Epithelial cell of proximal tubule (primary cell): ENCODE measurements at regions not wholly inside any gene's neighbourhood (a gene's known extent, or its start where the extent isn't known, plus 50 kb on each side); places are given as distances from the start of the nearest gene placed in this dataset.

Experiments
- DNase-seq: peaks from one replicate; pipeline ENCODE4 v3.0.0-alpha.2; 2011; ENCODE audit warnings: low read depth
- H3K4me3 ChIP-seq: 2 replicates; pipeline ENCODE4 v1.5.1; 2011; ENCODE audit warnings: low read depth, mild to moderate bottlenecking, low read length
- TF ChIP-seq, protein P1 (sequence below): conservative IDR thresholded peaks from 2 replicates; pipeline ENCODE4 v1.5.1; 2012; ENCODE audit warnings: low read depth, mild to moderate bottlenecking, low read length

DNA sequence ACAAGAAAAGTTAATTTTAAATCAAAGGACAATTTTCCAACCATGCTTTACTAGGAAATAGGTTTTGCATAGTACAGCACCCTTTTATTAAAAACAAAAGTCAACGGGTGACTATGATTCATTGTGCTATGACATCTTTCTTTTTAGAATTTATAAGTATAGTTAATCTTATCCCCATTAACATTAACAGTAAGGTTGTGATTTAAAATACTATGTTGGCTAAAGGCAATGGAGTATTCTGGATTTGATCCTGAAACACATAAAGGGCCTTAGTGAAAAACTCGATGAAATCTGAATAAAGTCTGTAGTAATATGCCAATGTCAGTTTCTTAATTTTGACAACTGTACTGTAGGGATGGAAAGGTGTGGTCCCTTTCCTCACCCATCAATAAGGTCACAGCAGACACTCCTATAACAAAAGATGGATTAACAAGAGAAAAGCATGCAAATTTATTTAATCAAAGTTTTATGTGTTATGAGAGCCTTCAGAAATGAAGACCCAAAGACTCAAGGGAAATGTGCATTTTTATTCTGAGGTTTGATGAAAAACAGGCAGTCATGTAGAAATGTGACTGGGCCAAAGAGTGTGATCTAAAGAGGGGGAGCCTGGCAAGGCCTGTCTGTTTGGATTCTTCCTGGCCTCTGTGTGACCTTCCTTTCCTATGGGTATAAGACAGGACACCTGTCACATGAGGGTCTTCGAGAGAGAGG lies 731.4 kb downstream of the TSN start:
- TF ChIP-seq, protein P1, sequence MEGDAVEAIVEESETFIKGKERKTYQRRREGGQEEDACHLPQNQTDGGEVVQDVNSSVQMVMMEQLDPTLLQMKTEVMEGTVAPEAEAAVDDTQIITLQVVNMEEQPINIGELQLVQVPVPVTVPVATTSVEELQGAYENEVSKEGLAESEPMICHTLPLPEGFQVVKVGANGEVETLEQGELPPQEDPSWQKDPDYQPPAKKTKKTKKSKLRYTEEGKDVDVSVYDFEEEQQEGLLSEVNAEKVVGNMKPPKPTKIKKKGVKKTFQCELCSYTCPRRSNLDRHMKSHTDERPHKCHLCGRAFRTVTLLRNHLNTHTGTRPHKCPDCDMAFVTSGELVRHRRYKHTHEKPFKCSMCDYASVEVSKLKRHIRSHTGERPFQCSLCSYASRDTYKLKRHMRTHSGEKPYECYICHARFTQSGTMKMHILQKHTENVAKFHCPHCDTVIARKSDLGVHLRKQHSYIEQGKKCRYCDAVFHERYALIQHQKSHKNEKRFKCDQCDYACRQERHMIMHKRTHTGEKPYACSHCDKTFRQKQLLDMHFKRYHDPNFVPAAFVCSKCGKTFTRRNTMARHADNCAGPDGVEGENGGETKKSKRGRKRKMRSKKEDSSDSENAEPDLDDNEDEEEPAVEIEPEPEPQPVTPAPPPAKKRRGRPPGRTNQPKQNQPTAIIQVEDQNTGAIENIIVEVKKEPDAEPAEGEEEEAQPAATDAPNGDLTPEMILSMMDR, result no peak
- H3K4me3 ChIP-seq, result no peak overlapping the region
- no peak for DNase-seq

DNA sequence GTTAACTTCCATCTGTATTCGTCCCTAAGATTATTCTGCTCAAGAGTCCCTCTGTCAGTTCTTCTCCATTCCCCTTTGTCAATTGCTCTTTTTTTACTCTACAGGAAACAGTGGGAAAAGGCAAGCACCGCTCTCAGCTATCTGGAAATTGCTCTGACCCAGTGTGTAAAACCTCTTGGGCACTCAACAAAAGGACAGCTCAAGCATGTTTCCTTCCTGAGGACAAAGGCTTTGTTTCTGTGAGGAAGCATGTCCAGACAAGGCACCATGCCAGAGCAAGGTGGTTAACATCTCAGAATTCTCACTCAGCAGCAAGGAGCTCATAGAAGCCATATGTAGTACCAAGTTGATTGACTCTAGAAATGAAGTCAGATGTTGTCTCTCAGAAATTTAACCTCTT lies 735.6 kb downstream of the TSN start:
- TF ChIP-seq, protein P1, result no peak
- DNase-seq, result no peak
- H3K4me3 ChIP-seq, result no peak overlapping the region

DNA sequence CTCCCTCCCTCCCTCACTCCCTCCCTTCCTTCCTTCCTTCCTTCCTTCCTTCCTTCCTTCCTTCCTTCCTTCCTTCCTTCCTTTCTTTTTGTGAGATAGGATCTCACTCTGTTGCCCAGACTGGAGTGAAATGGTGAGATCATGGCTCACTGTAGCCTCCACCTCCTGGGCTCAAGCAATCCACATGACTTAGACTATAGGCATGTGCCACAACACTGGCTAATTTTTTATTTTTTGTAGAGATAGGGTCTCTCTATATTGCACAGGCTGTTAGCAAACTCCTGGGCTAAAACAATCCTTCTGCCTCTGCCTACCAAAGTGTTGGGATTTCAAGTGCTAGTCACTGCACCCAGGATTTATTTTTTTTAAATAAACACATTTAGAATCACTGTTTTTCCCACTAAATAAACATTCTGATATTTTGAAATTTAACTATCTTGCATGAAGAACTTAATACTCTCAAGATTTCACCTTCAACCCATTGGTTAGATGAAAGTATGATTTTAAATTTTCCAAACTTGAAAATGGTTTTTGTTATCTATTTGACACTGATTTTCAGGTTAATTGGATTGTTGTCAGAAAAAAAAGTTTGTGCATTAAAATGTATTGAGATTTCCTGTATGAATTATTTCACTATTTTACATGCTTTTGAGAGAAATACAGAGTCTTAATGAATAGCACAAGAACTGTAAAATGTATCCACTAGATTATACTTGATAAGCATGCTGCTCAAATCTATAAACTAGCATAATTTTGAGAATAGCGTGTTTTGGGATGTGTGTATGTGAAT lies 745.1 kb downstream of the TSN start:
- H3K4me3 ChIP-seq, result no peak overlapping the region
- DNase-seq, result no peak
- TF ChIP-seq, protein P1, result no peak

DNA sequence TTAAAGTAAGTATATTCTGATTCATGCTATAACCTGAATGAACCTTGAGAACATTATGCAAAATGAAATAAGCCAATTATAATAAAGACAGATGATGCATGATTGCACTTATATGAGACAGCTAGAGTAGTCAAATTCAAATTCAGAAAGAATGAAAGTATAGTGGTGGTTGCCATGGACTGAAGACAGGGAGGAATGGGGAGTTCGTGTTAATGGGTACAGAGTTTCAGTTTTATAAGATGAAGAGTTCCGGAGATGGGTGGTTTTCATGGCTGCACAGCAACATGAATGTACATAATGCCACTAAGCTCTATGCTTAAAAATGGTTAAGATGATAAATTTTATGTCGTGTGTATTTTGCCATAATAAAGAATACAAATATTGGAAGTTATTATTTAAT lies 751.2 kb downstream of the TSN start:
- DNase-seq, result no peak
- H3K4me3 ChIP-seq, result no peak overlapping the region
- TF ChIP-seq, protein P1, result no peak

DNA sequence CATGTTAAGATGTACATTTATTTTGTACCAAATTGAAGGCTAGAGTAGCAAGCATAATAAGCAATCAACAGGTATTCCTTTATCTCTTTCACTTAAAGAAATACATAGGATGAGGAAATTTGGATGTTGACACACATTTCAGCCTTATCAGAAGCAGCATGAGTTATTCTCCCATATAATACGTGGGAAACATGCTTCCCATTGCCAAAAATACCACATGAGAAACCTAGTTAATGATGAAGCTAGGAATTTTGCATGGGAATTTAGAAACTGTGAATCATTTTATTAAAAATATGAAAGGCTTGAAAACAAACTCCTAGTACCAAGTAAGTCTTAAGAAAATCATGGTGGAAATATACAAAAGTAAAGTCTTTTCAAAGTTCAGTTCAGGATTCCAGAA lies 751.8 kb downstream of the TSN start:
- no peak overlapping the region for H3K4me3 ChIP-seq
- TF ChIP-seq, protein P1, result no peak
- no peak for DNase-seq

DNA sequence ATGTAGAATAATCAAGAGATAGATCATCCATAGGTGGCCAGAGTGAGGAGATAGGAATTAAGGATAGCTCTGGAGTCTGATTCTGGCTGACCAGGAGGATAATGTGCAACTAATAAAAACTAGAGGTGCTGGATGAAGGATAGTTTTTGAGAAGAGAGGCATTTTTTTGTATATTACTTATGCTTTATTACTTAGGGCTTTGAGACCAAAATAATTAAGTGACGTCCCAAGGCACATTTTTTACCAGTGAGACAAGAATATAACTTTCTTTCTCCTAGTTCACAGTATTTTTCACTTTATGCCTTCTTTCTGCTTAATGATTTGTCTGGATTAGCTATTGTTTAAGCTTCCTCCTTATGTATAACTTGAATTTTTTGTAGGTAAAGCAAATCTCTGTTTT lies 756.6 kb downstream of the TSN start:
- no peak for DNase-seq
- TF ChIP-seq, protein P1, result no peak
- H3K4me3 ChIP-seq, result no peak overlapping the region
